Cardiac muscle cell (in vitro differentiated cells and primary cell): ENCODE measurements at regions not wholly inside any gene's neighbourhood (a gene's known extent, or its start where the extent isn't known, plus 50 kb on each side); places are given as distances from the start of the nearest gene placed in this dataset.
"Not testable (repeated sequence)": the region's sequence is repeated elsewhere in the genome, so short reads cannot be mapped to it uniquely, and the experiment has no call there.

Experiments used
- DNase-seq, 2 donors: peaks; one replicate each; pipeline versions ENCODE4 v3.0.0 to v3.0.0-alpha.2; 2010 to 2017; ENCODE audit warnings: low read depth in 1 of 2, low spot score in 1 of 2
- H3K27ac ChIP-seq: fragments of 200-600 bp; sonication (generic); 2 replicates; pipeline ENCODE4 v1.5.1; 2016
- H3K27me3 ChIP-seq: fragments of 200-600 bp; sonication (generic); 2 replicates; pipeline ENCODE4 v1.6.0; 2016; ENCODE audit warnings: control low read depth
- H3K36me3 ChIP-seq: fragments of 200-600 bp; sonication (generic); 2 replicates; pipeline ENCODE4 v1.5.1; 2016; ENCODE audit warnings: control low read depth
- H3K4me1 ChIP-seq: fragments of 200-600 bp; sonication (generic); 2 replicates; pipeline ENCODE4 v1.8.1; 2017; ENCODE audit warnings: low read depth, mild to moderate bottlenecking, mixed run types
- H3K4me3 ChIP-seq: fragments of 200-600 bp; sonication (generic); 2 replicates; pipeline ENCODE4 v1.5.1; 2016; ENCODE audit warnings: mild to moderate bottlenecking
- H3K9me3 ChIP-seq: fragments of 200-600 bp; sonication (generic); 2 replicates; pipeline ENCODE4 v1.5.1; 2017; ENCODE audit warnings: low read depth, mild to moderate bottlenecking, control low read depth
- CTCF ChIP-seq: IDR thresholded peaks from 2 replicates; pipeline ENCODE4 v1.5.1; 2012; ENCODE audit warnings: low read depth, mild to moderate bottlenecking, low read length

DNA sequence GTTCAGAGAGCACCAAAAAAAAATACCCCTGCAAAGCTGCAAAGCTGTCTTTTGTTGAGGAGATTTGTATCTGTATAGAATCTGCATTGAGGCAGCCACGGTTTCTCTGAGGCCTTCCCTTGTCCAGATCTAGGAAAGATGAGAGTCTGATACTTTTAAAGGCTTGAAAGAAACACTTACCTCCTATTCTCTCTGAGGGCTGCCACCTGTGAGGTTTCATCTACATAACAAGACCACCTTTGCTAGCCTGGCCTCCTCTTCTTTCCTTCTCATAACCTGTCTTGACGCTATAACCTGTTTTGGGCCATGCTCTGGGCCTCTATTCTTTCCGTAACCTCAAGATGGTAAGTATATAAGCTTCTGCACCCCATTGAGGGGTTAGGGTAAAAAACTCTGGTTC lies 779.6 kb upstream of the HTR2C start:
- H3K27me3 ChIP-seq, result no peaks in the 10 kb centered on the region
- no peak overlapping the region for H3K27ac ChIP-seq
- no peaks in the 10 kb centered on the region for H3K4me1 ChIP-seq
- H3K9me3 ChIP-seq, result no peaks in the 10 kb centered on the region
- no peak for TF ChIP-seq CTCF
- no peaks in the 10 kb centered on the region for H3K36me3 ChIP-seq
- H3K4me3 ChIP-seq, result no peak overlapping the region
- no peak for DNase-seq

DNA sequence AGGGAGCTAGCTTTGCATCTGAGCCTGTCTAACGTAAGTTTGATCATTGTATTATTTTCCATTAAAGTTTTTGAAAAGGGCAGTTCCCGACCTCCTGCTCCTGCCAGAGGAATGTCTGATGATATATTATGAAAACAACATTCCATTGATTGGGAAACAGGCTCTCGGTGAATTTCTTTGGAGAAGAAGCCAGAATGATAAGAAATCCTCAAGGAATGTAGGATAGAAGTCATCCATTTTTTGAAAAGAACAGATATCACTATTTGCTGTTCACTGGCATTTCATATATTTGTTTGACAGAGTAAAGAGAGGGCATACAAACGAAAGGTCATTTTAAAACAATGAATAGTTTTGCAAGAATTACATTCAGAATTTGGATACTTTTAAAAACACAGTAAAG lies 781.0 kb upstream of the HTR2C start:
- no peak for TF ChIP-seq CTCF
- no peaks in the 10 kb centered on the region for H3K9me3 ChIP-seq
- H3K27me3 ChIP-seq, result no peaks in the 10 kb centered on the region
- no peak overlapping the region for H3K4me3 ChIP-seq
- peak in 1 of 2 donors; percentile 67 for DNase-seq
- H3K4me1 ChIP-seq, result no peaks in the 10 kb centered on the region
- H3K36me3 ChIP-seq, result no peaks in the 10 kb centered on the region
- no peak overlapping the region for H3K27ac ChIP-seq

GRCh38 chrX:113800955-113801354 lies 782.9 kb upstream of the HTR2C start:
- Histone ChIP-seq H3K4me3 (no peak overlapping the region), H3K36me3 (no peaks in the 10 kb centered on the region), H3K27me3 (no peaks in the 10 kb centered on the region), H3K9me3 (no peaks in the 10 kb centered on the region), H3K27ac (no peak overlapping the region), H3K4me1 (no peaks in the 10 kb centered on the region)
- DNase-seq, result no peak
- no peak for TF ChIP-seq CTCF

DNA sequence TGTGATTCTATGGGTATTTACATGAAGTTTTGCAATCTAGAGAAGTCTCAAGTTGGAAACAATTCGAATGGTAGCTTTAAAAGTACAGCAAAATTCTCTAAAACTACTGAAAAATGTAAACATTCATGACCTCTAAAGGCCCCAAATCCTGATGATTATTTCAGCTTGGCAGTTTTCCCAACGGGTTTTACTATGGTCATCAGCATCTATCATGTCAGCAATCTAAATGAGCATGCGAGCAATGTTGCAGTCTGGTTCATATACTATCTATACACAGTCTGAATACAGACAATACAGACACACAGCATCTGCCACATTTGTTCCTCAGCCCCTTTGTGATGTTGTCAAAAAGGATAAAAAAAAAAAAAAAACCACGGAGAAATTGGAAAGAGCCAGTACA lies 790.3 kb upstream of the HTR2C start:
- H3K4me1 ChIP-seq, result no peaks in the 10 kb centered on the region
- no peaks in the 10 kb centered on the region for H3K9me3 ChIP-seq
- no peaks in the 10 kb centered on the region for H3K36me3 ChIP-seq
- no peak for DNase-seq
- no peak overlapping the region for H3K4me3 ChIP-seq
- H3K27me3 ChIP-seq, result no peaks in the 10 kb centered on the region
- no peak overlapping the region for H3K27ac ChIP-seq
- no peak for TF ChIP-seq CTCF

- TF ChIP-seq CTCF, result no peak
- DNase-seq, result no peak
- Histone ChIP-seq H3K27me3 (no peaks in the 10 kb centered on the region), H3K9me3 (no peaks in the 10 kb centered on the region), H3K4me1 (no peaks in the 10 kb centered on the region), H3K4me3 (no peak overlapping the region), H3K27ac (no peak overlapping the region), H3K36me3 (no peaks in the 10 kb centered on the region)
These were observed 792.9 kb upstream of the HTR2C start for GRCh38 chrX:113790987-113791386.

GRCh38 chrX:113784754-113785153 lies 799.1 kb upstream of the HTR2C start:
- not testable (repeated sequence) for H3K27me3 ChIP-seq, H3K4me1 ChIP-seq, H3K36me3 ChIP-seq, H3K9me3 ChIP-seq, H3K27ac ChIP-seq, H3K4me3 ChIP-seq, DNase-seq
